ENCODE measurements at regions not wholly inside any gene's neighbourhood (a gene's known extent, or its start where the extent isn't known, plus 50 kb on each side); places are given as distances from the start of the nearest gene placed in this dataset.

DNA sequence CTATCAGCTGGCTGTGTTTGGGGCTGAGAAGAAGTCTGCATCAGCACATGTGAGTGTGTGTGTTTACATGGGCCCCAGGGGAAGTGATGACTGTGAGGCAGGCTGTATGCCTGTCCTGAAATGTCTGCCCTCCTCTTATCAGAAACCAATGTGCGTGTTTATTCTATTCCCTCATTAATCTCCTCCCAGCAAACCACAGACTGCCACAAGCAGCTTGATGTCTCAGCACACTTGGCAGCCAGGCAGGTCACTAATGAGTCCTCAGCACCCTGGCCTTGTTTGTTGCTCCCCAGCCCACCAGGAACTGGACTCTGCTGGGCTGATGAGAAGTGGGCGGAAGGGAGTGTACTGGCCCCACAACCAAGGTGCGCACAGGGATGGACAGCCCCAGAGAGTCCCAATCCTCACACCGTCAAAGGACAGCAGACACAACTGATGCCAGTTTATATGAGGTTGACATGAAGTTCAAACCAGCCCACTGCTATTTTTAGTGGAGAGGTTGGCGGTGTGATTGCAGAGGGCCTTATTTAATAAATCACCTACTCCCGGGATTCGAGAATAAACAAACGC is 225.8 kb downstream of the ETS1 start:
- peak; percentile 33 to 39 for DNase-seq

DNA sequence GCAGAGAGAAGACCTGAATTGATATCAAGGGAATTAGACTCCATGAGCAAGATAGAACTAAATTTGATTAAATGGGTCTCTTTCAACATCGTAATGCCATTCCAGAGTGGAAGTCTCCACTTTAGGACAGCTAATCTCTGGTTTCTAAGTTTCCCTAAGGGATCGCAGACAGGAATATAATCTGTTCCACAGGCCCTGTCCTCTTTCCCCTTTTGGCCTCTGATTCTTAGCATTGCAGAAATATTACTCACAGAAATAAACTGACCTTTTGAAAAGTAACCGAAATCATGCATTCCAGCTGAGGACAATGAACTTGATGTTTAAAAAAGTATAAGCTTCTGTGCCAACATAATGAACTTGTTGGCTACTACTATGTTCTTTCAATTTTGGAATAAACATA is 227.8 kb downstream of the ETS1 start:
- DNase-seq: no peak

DNA sequence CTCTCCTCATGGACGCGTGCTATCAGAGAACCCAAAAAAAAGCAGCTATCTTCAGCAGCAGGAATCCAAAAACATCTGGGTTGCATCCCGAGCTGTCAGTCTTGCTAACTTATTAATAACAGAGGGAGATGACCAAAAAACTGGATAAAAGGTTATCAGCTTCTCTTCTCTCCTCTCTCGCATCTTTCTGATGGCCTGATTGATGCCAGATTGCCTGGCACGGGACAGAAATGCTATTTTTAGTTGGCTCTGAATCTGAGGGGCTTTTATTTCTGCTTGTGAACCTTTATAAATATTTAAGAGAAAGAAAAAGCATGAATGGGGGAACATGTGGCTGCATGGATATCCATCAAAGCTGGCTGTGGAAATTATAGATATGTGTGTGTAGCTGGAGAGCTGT is 230.3 kb downstream of the ETS1 start:
- no peak for DNase-seq

DNA sequence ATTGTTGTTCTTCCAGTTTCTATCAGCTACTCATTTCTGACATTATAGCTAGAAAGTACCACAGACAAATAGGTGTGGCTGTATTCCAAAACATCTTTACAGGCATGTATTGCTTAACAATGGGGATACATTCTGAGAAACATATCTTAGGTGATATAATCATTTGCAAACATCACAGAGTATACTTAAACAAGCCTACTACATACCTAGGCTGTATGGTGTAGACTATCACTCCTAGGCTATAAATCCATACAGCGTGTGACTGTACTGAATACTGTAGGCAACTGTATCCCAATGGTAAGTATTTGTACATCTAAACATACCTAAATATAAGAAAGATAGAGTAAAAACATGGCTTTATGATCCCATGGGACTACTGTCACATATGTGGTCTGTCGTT is 231.8 kb downstream of the ETS1 start:
- DNase-seq: no peak

DNA sequence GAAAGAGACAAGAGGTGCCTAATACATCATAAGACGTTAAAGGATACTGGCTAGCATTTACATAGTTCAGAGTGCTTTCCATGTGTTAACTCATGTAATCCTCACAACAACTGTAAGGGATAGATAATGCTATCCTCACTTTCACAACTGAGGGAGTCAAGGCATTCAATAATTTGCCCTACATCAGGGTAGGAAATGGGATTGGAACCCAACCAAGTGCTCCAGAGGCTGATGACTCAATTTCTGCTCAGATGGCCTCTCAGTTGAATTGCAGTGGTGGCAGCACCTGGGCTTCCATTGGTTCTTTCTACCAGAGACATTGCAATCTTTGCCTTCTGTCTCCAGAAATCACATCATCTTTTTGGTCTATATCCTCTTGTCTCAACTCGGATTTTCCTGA is 232.9 kb downstream of the ETS1 start:
- no peak for DNase-seq

DNA sequence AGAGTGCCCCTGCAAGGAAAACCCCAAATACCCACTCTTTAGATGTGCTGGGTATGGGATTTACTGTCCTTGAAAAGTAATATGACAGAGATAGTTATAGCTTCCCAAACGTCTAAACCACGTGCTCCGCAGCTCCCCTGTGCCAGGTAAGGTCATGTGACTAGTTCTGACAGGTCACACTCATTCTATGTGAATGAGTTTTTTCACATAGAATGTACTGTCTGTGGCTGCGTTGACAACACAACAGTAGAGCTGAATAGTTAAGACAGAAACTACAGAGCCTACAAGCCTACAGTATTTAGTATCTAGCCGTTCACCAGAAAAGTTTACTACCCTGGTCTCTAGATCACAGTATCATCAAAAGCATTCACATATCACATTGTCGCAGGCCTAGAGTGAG is 236.2 kb downstream of the ETS1 start:
- DNase-seq: no peak

DNA sequence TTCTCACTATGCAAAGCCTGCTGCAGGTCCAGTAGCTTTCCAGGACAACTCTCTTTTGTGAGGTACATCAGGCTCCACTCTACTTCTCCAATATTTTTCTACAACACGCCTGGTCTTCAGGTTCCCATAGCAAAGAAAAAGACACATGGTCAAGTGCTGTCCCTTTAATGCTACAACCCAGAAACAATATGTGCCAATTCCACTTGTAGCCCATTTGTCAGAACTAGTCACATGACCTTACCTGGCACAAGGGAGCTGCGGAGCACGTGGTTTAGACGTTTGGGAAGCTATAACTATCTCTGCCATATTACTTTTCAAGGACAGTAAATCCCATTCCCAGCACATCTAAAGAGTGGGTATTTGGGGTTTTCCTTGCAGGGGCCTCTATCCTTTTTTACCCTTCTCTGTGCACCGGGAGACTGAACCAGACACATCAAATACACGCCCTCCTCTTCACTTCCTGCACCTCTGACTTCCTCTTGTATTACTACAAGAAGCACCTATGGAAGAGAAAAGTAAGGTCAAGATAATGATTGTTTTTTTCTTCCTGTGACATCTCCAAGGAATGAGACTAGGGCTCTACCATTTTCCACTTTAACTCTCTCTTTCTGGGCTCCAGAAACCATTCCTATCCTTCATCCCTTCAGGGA is 237.6 kb downstream of the ETS1 start:
- no peak for DNase-seq

DNA sequence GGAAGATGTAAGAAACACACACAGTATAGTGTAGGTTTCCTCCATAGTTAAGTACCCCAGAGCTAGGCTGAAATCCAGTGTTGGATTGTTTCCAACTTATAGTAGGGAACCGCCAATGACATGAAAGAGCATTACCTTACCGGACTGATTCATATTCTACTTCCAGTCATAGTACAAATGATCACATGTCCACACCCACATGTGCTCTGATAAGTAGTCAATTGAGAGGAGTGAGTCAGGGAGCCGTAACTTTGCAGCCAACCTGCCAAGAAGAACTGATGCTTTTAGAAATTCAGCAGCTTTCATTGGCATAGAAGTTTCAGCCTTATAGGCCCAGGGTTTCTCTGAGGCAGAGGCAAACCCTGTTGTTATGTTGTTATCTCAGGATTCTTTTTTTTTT is 240.6 kb downstream of the ETS1 start:
- no peak for DNase-seq

DNA sequence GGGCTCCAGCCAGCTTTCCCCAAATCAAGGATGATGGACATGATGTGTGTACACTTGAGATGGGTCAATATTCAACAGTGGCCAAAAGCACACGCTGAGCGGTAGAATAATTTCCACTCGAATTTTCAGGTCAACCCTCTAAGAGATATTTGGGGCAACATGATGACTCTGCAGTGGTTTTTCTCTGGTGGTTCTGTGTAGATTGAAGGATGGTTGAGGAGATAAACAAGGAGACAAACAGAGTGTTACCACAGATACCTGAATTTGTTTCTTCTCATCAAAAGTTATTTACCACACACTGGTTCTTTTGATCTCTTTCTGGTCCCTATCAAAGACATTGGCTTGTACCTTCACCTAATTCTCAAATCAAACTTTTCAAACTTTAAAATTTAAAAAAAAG is 242.0 kb downstream of the ETS1 start:
- no peak for DNase-seq

DNA sequence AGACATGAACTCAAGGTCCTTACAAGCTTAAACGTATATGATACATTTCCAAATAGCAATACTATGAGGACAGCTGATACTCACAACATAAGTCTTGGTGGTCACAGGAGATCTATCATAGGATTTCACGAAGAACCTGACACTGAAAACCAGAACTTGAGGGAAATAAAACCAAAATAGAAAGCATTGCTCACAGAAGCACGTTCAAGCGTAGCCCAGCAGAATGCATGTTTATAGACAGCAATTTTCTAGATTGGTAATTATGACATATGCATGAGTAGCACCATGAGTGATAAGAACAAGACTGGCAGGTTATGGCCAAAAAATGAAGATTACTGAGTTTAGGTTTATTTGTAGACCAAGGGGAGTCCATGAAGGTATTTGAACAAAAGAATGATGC is 243.5 kb downstream of the ETS1 start:
- no peak for DNase-seq

DNA sequence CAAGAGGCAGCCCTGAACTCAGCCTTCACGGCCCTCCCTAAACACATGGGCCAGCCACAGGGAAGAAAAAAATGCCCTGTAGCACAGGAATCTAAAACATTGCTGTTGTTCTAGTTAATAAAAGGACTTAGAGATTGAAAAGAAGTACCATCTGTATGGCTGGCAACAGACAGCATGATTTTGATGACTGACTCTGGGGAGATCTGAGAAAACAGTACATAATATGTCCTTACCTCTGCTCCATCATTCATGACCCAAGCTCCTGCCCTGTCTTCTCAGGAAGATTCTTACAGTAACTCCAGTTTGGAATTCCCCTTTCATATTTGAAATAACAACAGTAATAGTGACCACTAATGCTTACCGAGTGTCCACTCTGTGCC is 244.2 kb downstream of the ETS1 start:
- DNase-seq: no peak

DNA sequence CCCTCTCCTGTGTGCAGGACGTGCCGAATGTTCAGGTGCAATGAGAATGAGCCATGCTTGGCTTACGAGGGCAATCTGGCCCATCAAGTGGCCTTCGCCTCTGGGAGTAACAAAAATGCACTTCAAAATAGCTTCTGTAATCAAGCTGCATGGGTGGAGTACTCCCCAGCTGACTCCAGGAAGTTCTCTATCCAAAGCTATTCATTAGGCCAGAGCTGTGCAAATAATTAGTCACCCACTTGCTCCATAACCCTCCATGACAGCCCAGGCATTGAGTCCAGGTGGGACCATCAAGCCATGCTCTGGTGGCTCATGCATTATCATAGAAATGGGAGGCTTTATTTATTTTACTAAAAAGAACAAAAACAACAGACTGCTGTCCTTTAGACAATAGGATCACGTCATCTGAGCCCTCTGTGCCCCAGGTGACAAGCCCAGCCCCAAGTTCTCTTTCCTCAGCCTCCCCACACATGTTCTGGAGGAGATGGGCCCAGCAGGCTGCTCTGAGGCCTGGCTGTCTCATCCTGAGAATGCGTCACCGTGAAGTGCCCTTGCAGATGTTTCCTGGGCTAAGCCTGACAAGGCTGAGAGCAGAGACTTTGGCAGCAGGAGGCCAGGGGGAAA is 244.7 kb downstream of the ETS1 start:
- peak; percentile 98 to 100 for DNase-seq

DNA sequence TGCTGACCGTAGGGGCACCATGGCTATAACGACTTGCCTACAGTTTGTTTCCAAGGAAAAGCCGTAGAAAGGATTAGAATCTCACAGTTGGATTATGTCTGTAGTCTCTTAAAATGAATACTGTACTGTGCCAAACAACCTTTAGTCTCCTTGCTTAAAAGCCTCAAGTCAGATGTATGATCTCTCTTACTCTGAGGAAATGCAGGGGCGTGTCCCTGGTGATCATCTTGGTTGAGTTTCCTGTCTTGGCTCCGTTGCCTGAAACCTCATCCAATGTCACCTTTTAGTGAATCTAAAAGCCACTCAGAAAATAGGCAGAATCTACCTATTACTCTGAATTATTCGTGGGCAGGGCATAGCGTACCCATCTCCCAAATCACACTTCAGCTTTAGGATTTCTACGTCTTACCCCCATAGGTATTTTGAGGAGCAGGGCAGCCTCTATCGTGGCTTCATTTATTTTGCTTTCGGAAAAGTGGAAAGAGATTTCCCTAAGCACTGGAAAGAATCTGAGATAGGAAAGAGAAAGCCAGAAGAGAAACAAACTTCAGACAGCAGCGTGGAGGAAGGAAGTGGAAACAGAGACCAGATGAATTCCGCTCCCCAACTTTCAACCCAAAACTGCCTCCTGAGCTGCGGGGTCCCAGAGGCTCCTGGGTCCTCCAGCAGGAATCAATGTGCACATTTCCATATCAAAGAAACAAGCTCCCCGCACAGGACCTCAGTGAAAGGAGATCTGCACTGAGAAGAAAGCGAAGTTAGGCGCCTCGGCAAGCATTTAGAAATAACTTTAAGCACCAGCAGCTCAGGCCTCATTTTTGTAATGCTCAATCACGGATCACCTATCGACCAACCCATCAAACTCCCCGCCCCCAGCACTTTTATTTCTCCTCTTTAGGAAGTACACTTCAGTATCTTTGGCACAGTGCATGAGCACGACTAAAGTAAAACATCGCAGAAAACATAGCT is 245.8 kb downstream of the ETS1 start:
- no peak for DNase-seq

DNA sequence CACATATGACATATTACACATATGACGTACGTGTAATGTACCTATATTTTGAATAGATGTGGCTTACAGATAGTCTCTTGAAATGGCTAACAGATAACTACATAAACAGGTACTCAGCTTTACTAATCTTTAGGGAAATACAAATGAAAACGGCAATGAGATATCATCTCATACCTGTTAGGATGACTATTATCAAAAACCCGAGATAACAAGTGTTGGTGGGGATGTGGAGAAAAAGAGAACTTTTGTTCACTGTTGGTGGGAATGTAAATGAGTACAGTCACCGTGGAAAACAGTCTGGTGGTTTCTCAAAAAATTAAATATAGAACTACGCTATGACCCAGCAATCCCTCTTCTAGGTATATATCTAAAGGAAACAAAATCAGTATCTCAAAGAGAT is 247.6 kb downstream of the ETS1 start:
- no peak for DNase-seq

DNA sequence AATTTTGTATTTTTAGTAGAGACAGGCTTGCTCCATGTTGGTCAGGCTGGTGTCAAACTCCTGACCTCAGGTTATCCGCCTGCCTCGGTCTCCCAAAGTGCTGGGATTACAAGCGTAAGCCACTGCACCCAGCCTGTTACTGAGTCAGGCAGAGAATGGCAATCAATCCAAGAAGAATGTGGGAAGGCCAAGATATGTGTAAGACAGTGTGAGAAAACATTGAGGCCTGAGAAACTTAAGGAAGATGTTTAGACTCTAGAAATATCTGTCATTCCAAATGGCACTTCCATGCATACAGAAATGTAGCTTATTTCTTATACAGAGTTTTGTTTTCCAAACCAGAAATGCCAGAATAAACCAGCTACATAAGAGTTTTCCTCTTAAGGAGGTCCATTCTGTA is 248.5 kb downstream of the ETS1 start:
- DNase-seq: no peak

DNA sequence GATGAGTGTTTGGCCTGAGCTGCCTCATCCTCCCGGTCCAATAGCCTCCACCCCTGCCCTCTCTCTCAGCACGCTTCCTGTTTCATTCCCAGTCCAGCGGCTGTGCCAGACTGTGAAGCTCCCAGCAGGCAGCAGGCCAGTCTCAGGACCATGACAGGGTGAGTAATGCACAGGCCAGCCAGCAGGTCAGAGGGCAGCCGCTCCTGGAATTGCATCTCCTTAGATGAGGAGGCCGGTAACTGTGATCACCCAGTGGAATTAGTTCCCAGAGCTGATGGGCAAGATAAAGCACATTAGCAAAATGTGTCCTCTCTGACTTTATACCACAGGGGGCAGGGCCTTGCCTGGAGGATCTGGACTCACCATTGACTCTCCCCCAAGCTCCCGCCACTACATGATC is 251.2 kb downstream of the ETS1 start:
- DNase-seq: peak in 1 of 2 experiments; percentile 13

DNA sequence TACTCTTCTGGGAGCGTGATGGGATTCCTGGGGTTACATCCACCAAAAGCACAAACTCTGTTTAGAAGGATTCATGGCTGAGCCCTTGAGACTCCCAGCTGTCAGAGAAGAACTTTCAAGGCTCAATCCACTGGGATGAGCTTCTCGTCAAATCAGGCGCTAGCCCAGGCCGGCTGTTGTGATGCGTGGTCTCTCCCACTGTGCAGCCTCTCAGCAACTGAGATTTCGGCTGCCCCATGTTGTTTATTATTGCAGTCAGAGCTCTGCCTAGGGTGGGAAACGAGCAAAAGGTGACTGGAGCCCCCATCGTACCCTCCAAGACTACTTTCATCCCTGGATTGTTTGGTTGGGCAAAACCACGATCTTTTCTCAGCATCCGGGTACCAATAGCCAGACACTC is 251.6 kb downstream of the ETS1 start:
- DNase-seq: no peak

DNA sequence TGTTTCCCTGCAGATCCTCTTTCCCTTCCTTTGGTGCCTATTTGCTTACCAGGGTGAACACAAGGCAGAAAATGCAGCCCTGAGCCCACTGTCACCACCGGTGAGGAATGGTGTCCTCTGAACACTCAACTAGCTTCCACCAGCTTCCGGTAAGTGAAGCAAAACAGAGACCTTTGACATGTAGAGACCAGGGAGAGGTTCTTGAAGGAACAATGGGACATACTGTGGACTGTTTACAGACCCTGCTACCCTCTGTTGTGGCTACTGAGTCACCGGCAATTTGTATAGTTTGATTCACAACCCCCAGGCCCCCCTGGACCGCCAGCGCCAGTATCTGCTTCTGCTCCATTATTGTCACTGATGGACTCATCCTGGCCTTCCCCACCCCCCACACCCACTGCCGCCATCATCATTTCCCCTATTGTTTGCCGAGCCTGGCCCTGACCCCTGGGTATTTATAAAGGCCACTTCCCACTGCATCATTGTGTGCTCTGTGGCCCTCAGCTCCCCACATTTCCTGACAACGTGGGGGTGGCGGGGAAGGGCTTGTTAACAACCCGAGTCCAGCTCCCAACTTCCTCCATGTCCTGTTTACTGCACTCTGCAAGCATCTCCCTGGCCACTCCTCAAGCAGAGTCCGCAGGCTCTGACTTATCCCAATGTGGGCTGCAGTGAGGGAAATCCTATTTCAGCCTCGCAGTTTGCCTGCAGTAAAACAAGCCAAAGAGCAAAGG is 252.9 kb downstream of the ETS1 start:
- DNase-seq: peak; percentile 41 to 47

DNA sequence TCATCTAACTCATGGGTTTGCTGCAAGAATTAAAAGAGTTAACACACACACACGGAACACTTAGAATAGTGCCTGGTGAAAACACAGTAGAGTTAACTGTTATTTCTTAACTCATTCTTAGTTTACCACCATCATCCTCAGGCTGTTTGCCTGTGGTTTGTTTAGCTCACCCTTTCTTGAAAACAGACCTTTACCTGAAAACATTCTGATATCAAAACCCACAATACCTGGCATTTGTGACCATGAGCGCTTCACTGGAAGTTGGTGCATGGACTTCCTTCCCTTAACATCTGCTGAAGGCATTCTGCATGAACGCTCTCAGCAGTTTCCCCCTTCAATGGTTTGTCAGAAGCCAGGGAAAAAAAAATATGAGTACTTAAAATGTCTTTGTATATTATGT is 256.0 kb downstream of the ETS1 start:
- no peak for DNase-seq

DNA sequence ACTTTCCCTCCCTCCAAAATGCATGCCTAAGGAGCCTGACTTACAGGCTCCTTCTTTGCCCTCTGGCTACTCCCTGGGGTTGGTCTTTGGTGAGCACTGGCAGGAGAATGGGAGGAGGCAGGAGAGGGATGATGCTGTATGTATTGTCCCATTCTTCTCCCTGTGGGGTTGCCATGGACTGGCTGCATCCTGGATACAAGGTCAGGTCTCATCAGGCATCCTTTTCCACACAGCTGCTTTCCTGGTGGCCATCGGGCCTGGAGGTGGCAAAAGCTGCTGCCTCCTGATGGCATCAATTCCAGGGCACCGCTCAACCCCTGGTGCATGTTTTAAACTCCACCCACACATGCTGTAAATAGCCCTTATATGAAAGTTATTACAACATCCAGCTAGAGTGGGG is 257.2 kb downstream of the ETS1 start:
- DNase-seq: no peak

DNA sequence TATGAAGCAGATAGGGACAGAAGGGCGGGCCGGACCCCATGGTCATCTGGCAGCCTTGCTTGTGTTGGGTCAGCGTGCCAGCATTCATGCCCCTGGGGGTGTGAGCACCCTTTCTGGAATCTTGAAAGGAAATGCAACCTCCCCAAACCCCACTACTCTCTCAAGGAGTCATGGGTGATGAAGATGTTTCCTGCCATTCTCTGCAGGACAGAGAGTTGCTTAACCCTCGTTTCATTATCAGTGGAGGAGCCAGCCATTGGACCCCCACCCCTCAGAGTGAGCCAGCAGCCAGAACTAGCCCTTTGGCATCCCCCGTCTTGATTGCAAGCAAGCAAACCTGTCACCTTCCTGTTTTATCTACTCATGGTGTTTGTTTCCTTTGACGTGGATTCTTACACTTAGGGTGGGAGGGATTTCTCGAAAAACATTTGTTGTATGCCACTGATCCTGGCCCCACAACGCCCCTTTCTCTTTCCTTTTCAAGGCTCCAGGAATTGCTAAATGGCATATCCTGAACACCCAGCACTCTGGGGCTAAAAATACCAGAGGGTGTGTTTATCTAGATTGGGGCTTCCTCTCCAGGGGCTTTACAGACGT is 258.3 kb downstream of the ETS1 start:
- DNase-seq: no peak

DNA sequence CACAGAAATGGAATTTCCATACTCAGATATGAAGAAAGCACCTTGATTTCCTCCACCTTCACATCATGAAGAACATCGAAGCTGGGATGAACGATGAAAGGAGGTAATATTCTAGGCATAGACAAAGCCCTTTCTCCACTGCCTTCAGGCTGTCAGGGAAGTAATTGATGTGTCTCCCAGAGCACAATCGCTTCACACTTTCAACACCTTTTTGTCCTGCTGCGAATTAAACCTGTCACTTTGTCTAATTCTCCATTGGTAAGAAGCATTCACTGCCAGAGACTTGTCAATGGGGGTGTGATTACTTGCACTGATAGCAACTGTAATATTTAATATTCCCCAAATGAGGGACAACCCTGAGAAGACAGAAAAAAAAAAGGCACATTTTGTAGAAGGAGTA is 260.1 kb downstream of the ETS1 start:
- no peak for DNase-seq

DNA sequence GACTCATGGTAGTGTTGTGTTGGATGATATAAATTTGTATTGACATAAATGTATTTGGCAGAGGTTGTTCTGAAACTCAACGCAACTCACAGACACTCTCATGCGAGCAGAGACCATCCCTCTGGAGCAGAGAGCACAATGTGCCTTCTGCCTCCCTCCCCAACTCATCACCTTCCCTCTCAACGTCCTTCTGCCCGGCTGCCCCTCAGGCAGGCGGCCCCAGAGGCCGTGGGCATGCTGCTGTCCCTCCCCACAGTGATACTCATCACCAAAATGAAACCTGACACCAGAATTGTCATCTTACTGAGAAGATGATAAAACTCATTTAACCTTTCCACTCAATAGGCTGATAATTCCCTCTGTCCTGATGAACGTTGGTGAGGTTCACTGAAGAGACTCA is 260.6 kb downstream of the ETS1 start:
- no peak for DNase-seq

Measured in SHP77 (cell line).